Left lobe of liver (tissue), 2 donors: ENCODE measurements at regions not wholly inside any gene's neighbourhood (a gene's known extent, or its start where the extent isn't known, plus 50 kb on each side); places are given as distances from the start of the nearest gene placed in this dataset.
"Not testable (repeated sequence)": the region's sequence is repeated elsewhere in the genome, so short reads cannot be mapped to it uniquely, and the experiment has no call there.

Source experiments
- ATAC-seq: fragments of 200-7000 bp; cut with Tn5 transposase; one replicate; pipeline ENCODE4 v1.9.1; 2020; ENCODE audit warnings: mild to moderate bottlenecking, moderate library complexity
- DNase-seq: peaks from one replicate; pipeline ENCODE4 v3.0.0-alpha.2; 2020; ENCODE audit warnings: low spot score
- donor health status: DM: no; HTN: no; CAD: no; lungs with moderate emphysema.
- donor health status: DM: no; HTN: yes; CAD: no.

DNA sequence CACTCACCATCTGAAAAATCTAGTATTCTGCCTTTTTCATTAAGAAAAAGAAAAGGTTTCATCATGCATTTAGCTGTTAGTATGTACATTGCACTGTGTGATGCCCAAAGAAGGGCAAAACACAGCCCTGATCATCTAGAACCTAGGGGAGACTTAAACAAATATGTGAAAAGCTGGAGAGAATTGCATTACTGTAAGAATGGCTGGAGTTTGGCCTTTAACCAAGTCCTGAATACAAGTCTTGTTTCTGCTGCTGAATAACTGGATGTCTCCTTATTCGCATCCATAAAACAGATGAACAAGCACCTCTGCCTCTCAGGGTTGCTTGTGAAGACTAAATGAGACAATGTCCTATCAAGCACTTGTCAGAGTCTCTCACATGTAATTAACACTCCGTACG is 233.4 kb upstream of the LRTM1 start:
- ATAC-seq (no peak), DNase-seq (no peak)

DNA sequence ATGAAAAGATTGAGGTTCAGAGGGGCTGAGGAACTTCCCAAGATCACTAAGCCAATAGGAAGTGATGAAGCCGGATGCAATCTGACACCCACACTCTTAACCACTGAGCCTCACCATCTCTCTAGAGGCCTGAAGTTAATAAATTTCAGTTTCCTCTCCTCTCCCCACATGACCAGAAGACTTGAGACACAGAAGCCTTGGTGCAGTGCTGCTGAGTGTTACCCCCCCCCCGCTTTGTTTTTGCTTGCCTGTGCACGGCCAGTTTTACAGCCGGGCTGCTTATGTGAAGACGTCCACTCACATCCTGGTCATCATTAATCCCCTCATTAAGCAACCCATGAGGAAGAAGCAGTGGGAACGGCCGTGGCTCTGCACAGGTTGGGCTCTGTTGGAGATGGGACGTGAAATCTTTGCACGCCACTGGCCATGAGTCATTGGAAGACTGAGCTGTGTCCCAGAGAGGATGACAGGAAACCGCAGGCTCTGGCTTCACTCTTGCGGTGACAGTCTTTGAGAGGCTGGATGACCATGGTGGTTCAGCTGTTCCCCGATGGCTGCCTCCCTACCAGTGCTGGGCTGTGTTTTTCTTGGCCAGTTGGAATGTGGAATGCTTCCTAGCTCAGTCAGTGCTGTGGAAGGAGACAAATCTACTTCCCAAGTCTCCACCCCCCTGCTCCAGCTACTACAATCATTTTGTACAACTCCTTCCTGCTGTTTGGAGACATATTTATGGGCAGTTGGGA is 232.6 kb upstream of the LRTM1 start:
- ATAC-seq (peak; percentile 17), DNase-seq (no peak)

DNA sequence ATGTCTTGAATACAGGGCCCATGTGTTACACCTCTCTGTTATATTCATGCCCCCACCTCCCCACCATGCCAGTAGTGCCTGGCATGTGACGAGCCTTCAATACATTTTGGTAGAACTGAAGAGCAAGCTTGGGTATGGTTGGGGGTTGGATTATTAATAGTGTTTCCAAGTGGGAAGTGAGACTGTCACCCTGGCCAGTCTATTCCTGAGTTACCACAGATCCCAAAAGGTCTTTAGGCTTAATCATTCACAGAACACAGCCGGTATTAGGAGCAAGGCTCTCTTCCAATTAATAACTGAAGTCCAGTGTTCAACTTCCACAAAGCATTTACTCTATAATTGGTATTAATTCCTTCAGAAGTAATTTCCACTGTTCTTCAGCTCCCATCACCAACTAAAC is 231.9 kb upstream of the LRTM1 start:
- DNase-seq = no peak
- ATAC-seq = no peak

DNA sequence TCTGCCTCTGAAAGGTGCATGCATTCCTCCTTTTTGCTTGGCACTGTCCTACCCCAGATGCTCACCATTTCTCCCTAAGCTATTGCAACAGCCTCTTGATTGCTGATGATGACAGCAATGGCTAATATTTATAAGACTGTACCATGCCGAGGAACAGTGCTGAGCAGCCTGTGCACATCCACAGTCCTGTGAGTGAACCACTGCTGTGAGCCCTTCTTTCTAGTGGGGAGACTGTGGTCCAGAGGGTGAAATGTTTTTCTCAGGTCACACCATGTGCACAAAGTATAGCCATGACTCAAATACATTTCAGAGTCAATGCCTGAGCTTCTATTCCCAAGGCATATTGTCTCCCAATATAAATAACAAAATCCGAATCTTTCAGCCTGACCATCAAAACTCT is 231.2 kb upstream of the LRTM1 start:
- DNase-seq (no peak), ATAC-seq (no peak)

DNA sequence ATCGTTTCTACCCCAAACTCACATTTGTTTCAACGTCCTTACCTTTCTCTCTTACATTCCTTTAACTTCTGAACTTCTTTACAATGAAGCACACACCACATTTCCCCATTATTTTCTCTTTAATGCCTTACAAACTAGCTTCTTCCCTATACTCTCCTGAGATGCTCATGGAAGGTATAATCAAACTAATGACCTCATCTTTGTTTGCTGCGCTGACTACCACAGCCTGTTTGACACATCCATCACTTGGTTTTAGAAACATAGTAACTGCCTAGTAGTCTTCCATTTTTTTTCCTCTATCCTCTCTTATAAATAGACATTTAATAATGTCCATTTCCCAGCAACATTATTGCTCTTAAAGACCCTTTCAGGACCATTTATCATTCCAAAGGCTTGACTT is 230.5 kb upstream of the LRTM1 start:
- ATAC-seq = no peak

DNA sequence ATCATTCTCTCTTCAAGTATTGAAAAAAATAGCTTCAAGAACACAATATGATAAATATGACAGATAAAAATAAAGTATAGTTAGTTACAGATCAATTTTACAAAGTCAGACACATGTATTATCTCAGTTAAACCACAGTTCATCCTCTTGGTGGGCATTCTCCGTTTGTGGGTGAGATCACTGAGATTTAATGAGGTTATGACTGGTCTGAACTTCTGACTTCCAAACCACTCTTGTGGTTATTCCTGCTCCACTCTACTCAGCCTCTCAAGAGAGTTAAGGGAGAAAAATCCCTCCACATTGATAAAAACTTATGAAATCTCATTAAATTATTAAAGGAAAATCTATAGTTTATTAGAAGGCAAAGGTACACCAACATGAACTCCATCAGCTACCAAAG is 229.9 kb upstream of the LRTM1 start:
- ATAC-seq = no peak
- no peak for DNase-seq

More for the DNA sequence above, 230.5 kb upstream of the LRTM1 start:
- DNase-seq = no peak

DNA sequence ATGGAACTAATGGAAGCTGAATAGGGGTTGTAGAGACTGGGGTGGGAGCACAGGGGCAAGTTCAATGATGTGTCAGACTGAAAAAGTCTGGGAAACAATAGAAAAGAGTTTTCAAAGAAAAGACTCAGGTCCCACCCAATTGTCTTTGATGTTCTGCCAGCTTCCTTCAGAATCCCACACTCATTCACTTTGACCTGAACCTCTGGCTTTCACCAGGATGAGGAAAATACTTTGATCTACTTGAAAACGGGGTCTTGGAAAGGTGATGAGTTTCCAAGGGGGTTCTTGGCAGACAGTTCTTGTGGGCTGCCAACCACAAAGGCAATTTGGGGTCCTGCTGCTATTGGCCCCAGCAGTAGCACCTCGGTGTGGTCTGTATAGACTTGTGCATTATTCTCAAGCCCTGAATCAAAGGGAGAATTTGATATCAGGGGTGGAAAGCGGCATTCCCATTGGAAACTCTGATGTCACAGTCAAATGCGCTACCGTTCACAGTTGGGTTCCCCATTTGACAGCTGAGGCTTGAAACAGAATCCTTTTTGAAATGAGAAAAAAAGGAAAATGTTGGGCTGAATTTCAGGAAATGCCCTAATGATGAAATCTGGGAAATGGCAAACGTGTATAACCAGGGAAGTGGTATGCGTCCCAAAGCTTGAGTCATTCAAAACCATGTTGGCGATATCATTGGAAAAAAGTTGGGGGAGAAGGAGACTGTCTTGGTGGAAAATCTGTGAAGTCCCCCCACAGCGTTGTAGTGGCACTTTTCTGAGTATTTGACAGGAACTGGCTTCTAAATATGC is 229.2 kb upstream of the LRTM1 start:
- DNase-seq = no peak
- no peak for ATAC-seq

DNA sequence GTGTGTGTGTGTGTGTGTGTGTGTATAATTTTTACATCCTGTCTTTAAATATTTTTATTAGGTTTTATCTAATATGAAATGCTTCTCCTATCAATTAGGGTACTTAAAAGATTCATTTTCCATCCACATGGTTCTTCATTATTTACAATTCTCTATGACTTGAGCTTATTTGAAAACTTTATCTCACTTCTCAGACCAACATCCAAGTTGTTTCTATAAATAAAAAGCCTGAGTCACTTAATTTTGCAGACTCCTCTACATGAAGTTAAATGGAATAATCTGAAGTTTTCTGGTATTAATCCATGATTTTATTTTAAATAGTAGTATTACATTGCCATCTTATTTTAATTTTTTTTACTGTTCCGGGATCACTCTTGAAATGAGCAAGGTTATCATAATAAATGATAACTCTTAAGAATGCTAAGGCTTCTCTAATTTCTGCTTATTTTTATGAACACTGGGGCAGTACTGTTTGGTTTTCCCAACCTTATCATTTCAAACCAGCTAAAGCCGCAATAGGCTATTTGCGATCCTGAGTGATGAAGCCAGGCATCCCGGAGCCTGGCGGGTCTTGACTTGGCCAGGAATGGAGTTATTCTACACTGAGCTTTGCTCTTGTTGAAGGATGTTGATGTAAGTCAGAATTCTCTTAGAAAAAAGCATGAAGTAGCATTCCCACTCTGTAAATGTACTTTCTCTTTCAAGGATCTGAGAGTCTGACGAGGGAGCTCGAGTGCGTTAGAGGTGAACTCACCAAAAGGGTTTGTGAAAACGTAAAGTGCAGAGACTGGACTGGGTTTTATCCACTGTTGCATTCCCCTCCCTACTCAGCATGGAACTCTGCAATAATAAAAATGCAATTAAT is 220.2 kb upstream of the LRTM1 start:
- no peak for DNase-seq
- ATAC-seq = no peak

DNA sequence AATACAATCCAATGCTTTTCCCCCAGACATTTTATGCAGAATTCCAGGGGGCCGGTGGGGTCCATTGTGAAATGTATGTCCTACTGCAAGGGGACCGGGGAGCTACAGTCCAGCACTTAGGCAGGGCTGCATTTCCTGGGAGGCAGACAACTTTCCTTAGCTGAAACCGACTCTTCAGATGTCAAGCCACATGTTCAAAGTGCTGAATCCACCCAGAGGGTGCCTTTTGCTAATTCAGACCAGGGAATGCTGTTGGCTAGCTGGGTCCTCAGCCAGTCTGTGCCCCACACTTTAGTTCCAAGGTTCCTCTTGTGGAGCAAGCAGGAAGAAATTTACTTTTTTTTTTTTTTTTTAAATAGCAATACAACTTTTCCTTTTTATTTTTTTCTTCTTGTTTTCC is 219.5 kb upstream of the LRTM1 start:
- no peak for ATAC-seq
- no peak for DNase-seq

DNA sequence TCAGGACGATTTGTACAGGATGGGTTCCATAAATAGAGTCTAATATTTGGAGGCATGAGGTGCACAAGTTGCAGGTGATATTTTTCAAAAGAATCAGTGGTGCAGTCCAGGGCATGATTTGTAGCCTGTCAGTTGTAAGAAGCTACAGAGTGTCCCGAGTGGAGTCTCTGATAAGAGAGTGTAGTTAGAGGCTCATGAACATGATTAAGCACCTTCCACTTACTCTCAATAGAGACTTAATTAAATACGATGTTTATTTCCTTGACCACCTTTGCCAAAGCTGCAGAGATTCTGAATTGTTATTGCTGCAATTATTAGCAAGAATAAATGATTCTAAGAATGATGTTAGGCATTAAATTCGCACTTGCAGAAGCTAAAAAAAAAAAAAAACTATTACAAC is 218.4 kb upstream of the LRTM1 start:
- DNase-seq (no peak), ATAC-seq (no peak)

DNA sequence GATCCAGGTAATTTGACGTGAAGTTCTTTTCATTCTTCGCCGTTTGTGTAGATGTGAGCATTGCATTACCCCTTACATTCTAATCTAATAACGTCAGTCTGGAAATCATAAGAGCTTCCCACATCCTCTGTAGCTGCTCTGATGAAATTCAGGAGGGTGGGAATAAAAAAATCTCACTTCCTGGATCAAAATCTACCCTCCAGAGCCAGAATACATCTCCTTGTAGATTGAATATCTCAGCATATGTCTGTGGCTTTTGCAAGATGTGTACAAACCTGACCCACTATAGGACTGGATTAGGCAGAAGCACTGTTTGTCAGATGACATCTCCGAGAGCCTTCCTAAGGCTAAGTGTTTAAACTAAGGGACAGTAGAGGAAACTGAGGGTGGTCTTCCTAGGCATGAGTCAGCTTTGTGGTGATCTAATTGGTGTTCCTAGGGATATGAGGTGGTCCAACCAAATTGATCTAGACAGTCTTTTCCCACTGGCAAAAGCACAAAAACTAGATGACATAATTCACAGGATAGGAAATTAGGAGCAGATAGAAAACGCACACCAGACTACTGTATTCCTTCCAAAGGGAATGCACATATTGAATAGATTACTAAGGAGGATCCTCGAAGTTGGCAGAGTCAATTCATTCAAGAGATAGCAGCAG is 216.3 kb upstream of the LRTM1 start:
- ATAC-seq (no peak), DNase-seq (no peak)

DNA sequence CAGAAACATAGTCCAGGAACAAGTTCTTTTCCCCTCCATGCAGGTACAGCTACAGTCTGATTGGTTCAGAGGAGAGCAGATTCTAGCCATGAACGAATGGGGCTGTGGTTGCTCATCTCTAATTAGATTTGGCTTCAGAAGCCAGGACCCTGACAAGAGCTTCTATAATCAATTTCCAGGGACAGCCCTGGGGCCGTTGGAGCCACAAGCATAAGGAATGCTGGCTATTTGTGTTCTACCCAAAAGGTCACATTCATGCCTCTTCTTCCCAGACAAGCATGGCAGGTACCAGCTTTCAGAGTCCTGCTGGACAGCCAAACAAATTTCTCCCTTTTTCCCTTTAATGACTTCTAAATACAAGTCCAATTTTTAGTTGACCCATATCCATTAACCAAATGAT is 215.5 kb upstream of the LRTM1 start:
- no peak for ATAC-seq
- DNase-seq = no peak

DNA sequence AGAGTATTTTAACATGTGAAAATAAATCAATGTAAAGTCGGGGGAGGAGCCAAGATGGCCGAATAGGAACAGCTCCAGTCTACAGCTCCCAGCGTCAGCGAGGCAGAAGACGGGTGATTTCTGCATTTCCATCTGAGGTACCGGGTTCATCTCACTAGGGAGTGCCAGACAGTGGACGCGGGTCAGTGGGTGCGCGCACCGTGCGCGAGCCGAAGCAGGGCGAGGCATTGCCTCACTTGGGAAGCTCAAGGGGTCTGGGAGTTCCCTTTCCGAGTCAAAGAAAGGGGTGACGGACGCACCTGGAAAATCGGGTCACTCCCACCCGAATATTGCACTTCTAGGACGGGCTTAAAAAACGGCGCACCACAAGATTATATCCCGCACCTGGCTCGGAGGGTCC is 208.4 kb upstream of the LRTM1 start:
- DNase-seq, ATAC-seq: not testable (repeated sequence)

DNA sequence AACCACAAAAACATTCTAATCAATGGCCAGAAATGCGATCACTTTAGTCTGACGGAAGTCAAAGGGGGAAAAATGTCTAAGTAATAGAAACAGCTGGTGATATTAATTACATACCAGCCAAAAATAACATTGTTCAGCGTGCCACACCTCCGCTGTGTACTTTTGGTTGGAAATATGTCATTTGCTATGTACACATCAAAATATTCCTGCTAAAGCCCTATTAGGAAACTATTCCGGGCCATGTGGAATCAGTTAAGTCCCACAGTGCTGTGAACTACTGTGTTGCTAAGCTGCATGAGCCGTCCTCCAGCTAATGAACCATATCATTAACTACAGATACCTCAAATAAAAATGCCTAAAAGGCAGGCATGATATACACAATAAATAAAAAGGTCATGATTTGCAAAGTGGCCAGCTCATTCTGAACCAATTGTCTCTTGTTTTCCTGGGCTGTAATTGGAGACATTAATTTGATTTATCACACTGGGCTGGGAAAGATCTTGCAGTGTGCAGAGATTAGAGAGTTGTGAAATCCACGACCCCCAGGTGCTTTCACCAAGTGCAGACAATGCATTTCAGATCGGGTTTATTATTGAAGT is 200.5 kb upstream of the LRTM1 start:
- no peak for ATAC-seq
- no peak for DNase-seq

DNA sequence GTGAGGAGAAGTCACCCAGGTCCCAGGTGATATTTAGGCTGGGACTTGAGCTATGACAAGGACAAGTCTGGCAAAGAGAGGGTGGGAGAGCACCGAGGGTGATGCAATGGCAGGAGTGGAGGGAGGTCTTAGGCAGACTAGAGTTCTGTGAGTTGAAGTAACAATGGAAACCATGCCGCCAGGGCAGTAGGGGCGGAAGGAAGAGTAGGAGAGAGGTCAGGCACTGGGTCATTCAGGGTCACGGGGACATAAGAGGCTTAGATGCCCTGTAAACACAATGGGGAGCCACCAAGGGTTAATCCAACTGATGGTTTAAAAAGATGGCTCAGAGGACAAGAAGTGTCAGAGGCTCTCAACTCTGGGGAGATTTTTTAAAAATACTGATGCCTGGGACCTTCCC is 199.7 kb upstream of the LRTM1 start:
- no peak for ATAC-seq
- no peak for DNase-seq

DNA sequence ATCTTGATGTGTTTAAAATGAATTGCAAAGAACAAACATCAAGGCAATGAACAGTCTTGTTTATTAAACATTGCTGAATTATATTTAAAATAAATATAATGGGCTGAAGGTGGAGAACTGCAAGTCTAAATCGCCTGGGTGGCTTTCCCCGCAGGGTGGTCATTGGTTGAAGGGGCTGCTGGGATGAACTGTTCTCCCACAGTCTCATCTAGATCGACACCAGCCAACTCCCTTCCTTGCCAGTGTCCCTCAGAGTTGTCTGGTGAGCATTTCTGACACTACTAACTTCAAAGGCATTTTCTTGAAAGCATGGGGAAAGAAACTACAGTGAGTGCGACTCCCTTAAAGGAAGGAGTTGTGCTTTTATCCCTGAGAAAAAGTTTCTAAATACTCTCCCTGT is 196.5 kb upstream of the LRTM1 start:
- ATAC-seq (no peak), DNase-seq (no peak)
